Neuronal stem cell (in vitro differentiated cells): ENCODE measurements at regions not wholly inside any gene's neighbourhood (a gene's known extent, or its start where the extent isn't known, plus 50 kb on each side); places are given as distances from the start of the nearest gene placed in this dataset.

Experiments used
- DNase-seq: peaks from one replicate; pipeline ENCODE4 v3.0.0-alpha.2; 2013; ENCODE audit warnings: low spot score
- H2AFZ ChIP-seq: one replicate; pipeline ENCODE4 v1.6.1; 2013; ENCODE audit warnings: mild to moderate bottlenecking, low read length, inconsistent platforms
- H2AK5ac ChIP-seq: 2 replicates; pipeline ENCODE4 v1.6.1; 2013; ENCODE audit warnings: low read depth, mild to moderate bottlenecking, inconsistent platforms, low read length, moderate library complexity, mixed read lengths
- H2BK120ac ChIP-seq: 2 replicates; pipeline ENCODE4 v1.6.1; 2013; ENCODE audit warnings: low read depth, mild to moderate bottlenecking, inconsistent platforms, low read length, moderate library complexity, mixed read lengths
- H2BK12ac ChIP-seq: one replicate; pipeline ENCODE4 v1.6.1; 2013; ENCODE audit warnings: low read length, inconsistent platforms
- H2BK15ac ChIP-seq: 2 replicates; pipeline ENCODE4 v1.6.1; 2013; ENCODE audit warnings: mild to moderate bottlenecking, low read length, inconsistent platforms, mixed read lengths
- H2BK5ac ChIP-seq: one replicate; pipeline ENCODE4 v1.6.1; 2013; ENCODE audit warnings: inconsistent platforms, mild to moderate bottlenecking, low read length, moderate library complexity
- H3K14ac ChIP-seq: one replicate; pipeline ENCODE4 v1.6.1; 2013; ENCODE audit warnings: low read length, inconsistent platforms
- H3K18ac ChIP-seq: 2 replicates; pipeline ENCODE4 v1.6.1; 2013; ENCODE audit warnings: low read length, inconsistent platforms
- H3K23ac ChIP-seq: 2 replicates; pipeline ENCODE4 v1.6.1; 2013; ENCODE audit warnings: low read depth, mild to moderate bottlenecking, mixed read lengths, low read length, inconsistent platforms; ENCODE audit not compliant: poor library complexity
- H3K27ac ChIP-seq: replicated peaks from 3 replicates; pipeline ENCODE4 v1.5.1; 2013; ENCODE audit warnings: low read length, inconsistent platforms
- H3K27me3 ChIP-seq, 3 experiments: 2 replicates each; pipeline ENCODE4 v1.6.1; 2013; ENCODE audit warnings: low read length in 3 of 3, mild to moderate bottlenecking in 2 of 3, inconsistent platforms in 1 of 3, low read depth in 1 of 3, mixed read lengths in 1 of 3, moderate library complexity in 1 of 3; ENCODE audit not compliant: control insufficient read depth in 3 of 3, insufficient read depth in 3 of 3
- H3K36me3 ChIP-seq, 2 donors: replicated peaks in 1 of 2; 2 replicates each; pipeline ENCODE4 v1.6.1; 2013; ENCODE audit warnings: low read length in 2 of 2; ENCODE audit not compliant: control insufficient read depth in 2 of 2, insufficient read depth in 2 of 2
- H3K4ac ChIP-seq: 2 replicates; pipeline ENCODE4 v1.6.1; 2013; ENCODE audit warnings: inconsistent platforms, mild to moderate bottlenecking, low read length, moderate library complexity
- H3K4me1 ChIP-seq, 2 donors: 1 replicate in 1 of 2; 2 replicates in 1 of 2; pipeline ENCODE4 v1.6.1; 2013; ENCODE audit warnings: low read length in 2 of 2, low read depth in 1 of 2; ENCODE audit not compliant: control insufficient read depth in 2 of 2, insufficient read depth in 1 of 2
- H3K4me2 ChIP-seq: one replicate; pipeline ENCODE4 v1.6.1; 2013; ENCODE audit warnings: mild to moderate bottlenecking, low read length, inconsistent platforms; ENCODE audit not compliant: insufficient read depth, poor library complexity, severe bottlenecking
- H3K4me3 ChIP-seq, 2 donors: 2 replicates each; pipeline ENCODE4 v1.5.1; 2013; ENCODE audit warnings: low read length in 2 of 2, mild to moderate bottlenecking in 2 of 2, inconsistent platforms in 1 of 2, moderate library complexity in 1 of 2
- H3K79me1 ChIP-seq: one replicate; pipeline ENCODE4 v1.6.1; 2013; ENCODE audit warnings: low read depth, mild to moderate bottlenecking, inconsistent platforms, low read length, moderate library complexity
- H3K9ac ChIP-seq: one replicate; pipeline ENCODE4 v1.6.1; 2013; ENCODE audit warnings: mild to moderate bottlenecking, low read depth, low read length, inconsistent platforms; ENCODE audit not compliant: poor library complexity
- H3K9me3 ChIP-seq, 2 donors: replicated peaks in 1 of 2; 2 replicates each; pipeline versions ENCODE3 to v1.6.1; 2013; ENCODE audit warnings: low read length in 2 of 2, mild to moderate bottlenecking in 2 of 2, inconsistent platforms in 1 of 2, low read depth in 1 of 2, mixed read lengths in 1 of 2, moderate library complexity in 1 of 2; ENCODE audit not compliant: control insufficient read depth in 2 of 2, insufficient read depth in 1 of 2
- H4K8ac ChIP-seq: one replicate; pipeline ENCODE4 v1.6.1; 2013; ENCODE audit warnings: low read depth, mild to moderate bottlenecking, inconsistent platforms, low read length, moderate library complexity
- H4K91ac ChIP-seq: one replicate; pipeline ENCODE4 v1.6.1; 2013; ENCODE audit warnings: low read length, low read depth, mild to moderate bottlenecking, inconsistent platforms; ENCODE audit not compliant: poor library complexity
- WGBS, 2 donors: extraction: QIAGEN DNeasy Blood & Tissue Kit; methylation state at CpG; one replicate each; pipeline ENCODE4 v1.1.7; 2013; ENCODE audit warnings: missing lambda C conversion rate in 2 of 2, mixed read lengths in 1 of 2; ENCODE audit not compliant: insufficient read length in 2 of 2, insufficient replicate concordance in 1 of 2; ENCODE audit errors: extremely low coverage in 2 of 2; 5-methylcytosine and 5-hydroxymethylcytosine counted together

GRCh38 chr3:82493858-82494257, 732.4 kb upstream of the GBE1 start:
- Histone ChIP-seq H4K91ac (no peak overlapping the region), H2BK5ac (no peak overlapping the region), H3K18ac (no peak overlapping the region), H2AFZ (no peak overlapping the region), H3K14ac (no peak overlapping the region), H3K4me1 (no peaks in the 10 kb centered on the region), H3K9ac (no peak overlapping the region), H2AK5ac (no peak overlapping the region), H3K27me3 (no peaks in the 10 kb centered on the region), H3K27ac (no peak overlapping the region), H2BK120ac (no peak overlapping the region), H2BK12ac (no peak overlapping the region), H4K8ac (no peak overlapping the region), H3K79me1 (no peaks in the 10 kb centered on the region), H3K23ac (no peak overlapping the region), H3K4me3 (no peak overlapping the region), H3K4me2 (no peak overlapping the region), H3K36me3 (no peaks in the 10 kb centered on the region), H2BK15ac (no peak overlapping the region), H3K9me3 (no peaks in the 10 kb centered on the region), H3K4ac (no peak overlapping the region)
- no CpG with 5 or more reads among the region's 2 CpGs for WGBS, 2 donors
- no peak for DNase-seq

- Histone ChIP-seq H3K4me2 (no peak overlapping the region), H3K14ac (no peak overlapping the region), H4K91ac (no peak overlapping the region), H3K27ac (no peak overlapping the region), H3K79me1 (no peaks in the 10 kb centered on the region), H3K4ac (no peak overlapping the region), H3K36me3 (no peaks in the 10 kb centered on the region), H3K4me3 (no peak overlapping the region), H3K9me3 (no peaks in the 10 kb centered on the region), H2AK5ac (no peak overlapping the region), H4K8ac (no peak overlapping the region), H2AFZ (no peak overlapping the region), H3K27me3 (no peaks in the 10 kb centered on the region), H3K4me1 (no peaks in the 10 kb centered on the region), H2BK120ac (no peak overlapping the region), H2BK15ac (no peak overlapping the region), H2BK12ac (no peak overlapping the region), H3K23ac (no peak overlapping the region), H3K18ac (no peak overlapping the region), H2BK5ac (no peak overlapping the region), H3K9ac (no peak overlapping the region)
- WGBS, 2 donors, result no CpG with 5 or more reads among the region's 1 CpG
- no peak for DNase-seq
Measured at GRCh38 chr3:82475306-82475705, 713.9 kb upstream of the GBE1 start.

GRCh38 chr3:82474711-82475110, 713.3 kb upstream of the GBE1 start:
- Histone ChIP-seq H3K79me1 (no peaks in the 10 kb centered on the region), H3K18ac (no peak overlapping the region), H3K14ac (no peak overlapping the region), H2AFZ (no peak overlapping the region), H3K4me1 (no peaks in the 10 kb centered on the region), H2AK5ac (no peak overlapping the region), H3K4ac (no peak overlapping the region), H3K9me3 (no peaks in the 10 kb centered on the region), H3K27ac (no peak overlapping the region), H2BK5ac (no peak overlapping the region), H4K8ac (no peak overlapping the region), H3K27me3 (no peaks in the 10 kb centered on the region), H3K23ac (no peak overlapping the region), H3K4me3 (no peak overlapping the region), H4K91ac (no peak overlapping the region), H3K9ac (no peak overlapping the region), H2BK12ac (no peak overlapping the region), H3K36me3 (no peaks in the 10 kb centered on the region), H2BK120ac (no peak overlapping the region), H2BK15ac (no peak overlapping the region), H3K4me2 (no peak overlapping the region)
- no peak for DNase-seq

DNA sequence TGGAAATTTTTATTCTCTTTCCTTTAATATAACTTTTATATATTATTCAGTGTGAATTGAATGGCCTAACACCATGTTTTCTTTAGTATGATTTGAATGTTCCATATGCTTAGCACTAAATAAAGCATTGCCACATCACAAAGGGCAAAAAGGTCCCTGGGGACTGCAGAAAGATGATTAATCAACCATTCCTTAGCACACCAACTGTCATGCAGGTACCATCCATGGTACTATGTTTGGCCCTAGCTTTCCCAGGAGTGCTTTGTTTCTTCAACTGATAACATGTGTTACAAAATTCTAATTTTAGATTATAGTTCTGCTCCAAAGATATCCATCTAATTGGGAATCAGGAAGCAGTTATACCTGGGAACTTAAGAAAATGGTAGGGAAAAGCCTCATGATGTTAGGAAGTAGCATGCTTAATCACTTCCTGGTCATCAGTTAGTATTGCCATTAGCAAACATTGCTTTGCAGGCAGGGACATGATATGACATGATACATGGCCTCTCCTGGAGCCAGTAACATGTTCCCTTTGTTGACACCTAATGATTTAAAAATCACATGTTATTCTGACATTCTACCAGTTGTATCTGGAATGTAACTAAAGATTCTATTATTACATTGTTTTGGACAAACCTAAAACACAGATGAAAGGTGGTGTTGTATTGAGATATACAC, 712.6 kb upstream of the GBE1 start:
- no peak overlapping the region for H2AFZ ChIP-seq
- H4K91ac ChIP-seq, result no peak overlapping the region
- no peak overlapping the region for H2BK15ac ChIP-seq
- no peak overlapping the region for H3K9ac ChIP-seq
- no peak overlapping the region for H3K23ac ChIP-seq
- no peak overlapping the region for H3K4me3 ChIP-seq
- H2BK5ac ChIP-seq, result no peak overlapping the region
- no peaks in the 10 kb centered on the region for H3K36me3 ChIP-seq
- no peak overlapping the region for H4K8ac ChIP-seq
- no peak overlapping the region for H2BK120ac ChIP-seq
- H3K18ac ChIP-seq, result no peak overlapping the region
- H3K27me3 ChIP-seq, result no peaks in the 10 kb centered on the region
- no peak overlapping the region for H3K4me2 ChIP-seq
- H3K4me1 ChIP-seq, result no peaks in the 10 kb centered on the region
- H3K27ac ChIP-seq, result no peak overlapping the region
- H3K14ac ChIP-seq, result no peak overlapping the region
- no peak overlapping the region for H2BK12ac ChIP-seq
- DNase-seq, result no peak
- no peak overlapping the region for H2AK5ac ChIP-seq
- H3K4ac ChIP-seq, result no peak overlapping the region
- no peaks in the 10 kb centered on the region for H3K9me3 ChIP-seq
- no peaks in the 10 kb centered on the region for H3K79me1 ChIP-seq
